H7 (cell line): ENCODE measurements at regions not wholly inside any gene's neighbourhood (a gene's known extent, or its start where the extent isn't known, plus 50 kb on each side); places are given as distances from the start of the nearest gene placed in this dataset.

Source experiments
- DNase-seq: peaks from one replicate; pipeline ENCODE4 v3.0.0; 2012
- H3K27me3 ChIP-seq: 2 replicates; pipeline ENCODE4 v1.6.0; 2011; ENCODE audit warnings: mild to moderate bottlenecking, low read length; ENCODE audit not compliant: control insufficient read depth, insufficient read depth
- H3K36me3 ChIP-seq: replicated peaks from 2 replicates; pipeline ENCODE4 v1.5.1; 2011; ENCODE audit warnings: low read length; ENCODE audit not compliant: control insufficient read depth, insufficient read depth
- H3K4me3 ChIP-seq: 2 replicates; pipeline ENCODE4 v1.5.1; 2011; ENCODE audit warnings: low read depth, mild to moderate bottlenecking, control low read depth, low read length, moderate library complexity; ENCODE audit not compliant: insufficient read depth

- no peak overlapping the region for H3K4me3 ChIP-seq
- DNase-seq: no peak
These were observed 235.6 kb downstream of the EDEM1 start for GRCh38 chr3:5423076-5423475.

GRCh38 chr3:5423523-5423922, 236.0 kb downstream of the EDEM1 start:
- no peak for DNase-seq
- Histone ChIP-seq H3K36me3 (no peaks in the 10 kb centered on the region), H3K4me3 (no peak overlapping the region), H3K27me3 (no peaks in the 10 kb centered on the region)

More at GRCh38 chr3:5423076-5423475, 235.6 kb downstream of the EDEM1 start:
- Histone ChIP-seq H3K36me3 (no peaks in the 10 kb centered on the region), H3K27me3 (no peaks in the 10 kb centered on the region)

GRCh38 chr3:5425371-5425770, 237.9 kb downstream of the EDEM1 start:
- no peaks in the 10 kb centered on the region for H3K36me3 ChIP-seq

GRCh38 chr3:5426094-5426883, 238.8 kb downstream of the EDEM1 start:
- Histone ChIP-seq H3K27me3 (no peaks in the 10 kb centered on the region), H3K36me3 (no peaks in the 10 kb centered on the region), H3K4me3 (no peak overlapping the region)
- DNase-seq: peak; percentile 64

More at GRCh38 chr3:5425371-5425770, 237.9 kb downstream of the EDEM1 start:
- Histone ChIP-seq H3K27me3 (no peaks in the 10 kb centered on the region), H3K4me3 (no peak overlapping the region)
- no peak for DNase-seq

GRCh38 chr3:5427021-5427420, 239.5 kb downstream of the EDEM1 start:
- no peak for DNase-seq
- H3K4me3 ChIP-seq: no peak overlapping the region
- no peaks in the 10 kb centered on the region for H3K27me3 ChIP-seq
- H3K36me3 ChIP-seq: no peaks in the 10 kb centered on the region

GRCh38 chr3:5427938-5428337, 240.4 kb downstream of the EDEM1 start:
- H3K27me3 ChIP-seq: no peaks in the 10 kb centered on the region
- H3K4me3 ChIP-seq: no peak overlapping the region
- H3K36me3 ChIP-seq: no peaks in the 10 kb centered on the region
- no peak for DNase-seq

GRCh38 chr3:5428607-5429516, 241.4 kb downstream of the EDEM1 start:
- no peaks in the 10 kb centered on the region for H3K27me3 ChIP-seq
- no peak for DNase-seq
- no peaks in the 10 kb centered on the region for H3K36me3 ChIP-seq
- H3K4me3 ChIP-seq: no peak overlapping the region

GRCh38 chr3:5429517-5429890, 242.0 kb downstream of the EDEM1 start:
- Histone ChIP-seq H3K36me3 (no peaks in the 10 kb centered on the region), H3K4me3 (no peak overlapping the region), H3K27me3 (no peaks in the 10 kb centered on the region)
- DNase-seq: no peak

GRCh38 chr3:5430701-5431100, 243.2 kb downstream of the EDEM1 start:
- no peaks in the 10 kb centered on the region for H3K27me3 ChIP-seq
- DNase-seq: no peak
- no peaks in the 10 kb centered on the region for H3K36me3 ChIP-seq
- H3K4me3 ChIP-seq: no peak overlapping the region

GRCh38 chr3:5431146-5431545, 243.6 kb downstream of the EDEM1 start:
- no peaks in the 10 kb centered on the region for H3K36me3 ChIP-seq
- no peak for DNase-seq
- H3K27me3 ChIP-seq: no peaks in the 10 kb centered on the region
- H3K4me3 ChIP-seq: no peak overlapping the region

- DNase-seq: no peak
- Histone ChIP-seq H3K4me3 (no peak overlapping the region), H3K36me3 (no peaks in the 10 kb centered on the region), H3K27me3 (no peaks in the 10 kb centered on the region)
These were observed 244.4 kb downstream of the EDEM1 start for GRCh38 chr3:5431811-5432378.

GRCh38 chr3:5437296-5437782, 249.8 kb downstream of the EDEM1 start:
- Histone ChIP-seq H3K4me3 (no peak overlapping the region), H3K36me3 (no peaks in the 10 kb centered on the region), H3K27me3 (no peaks in the 10 kb centered on the region)
- no peak for DNase-seq

- Histone ChIP-seq H3K36me3 (no peaks in the 10 kb centered on the region), H3K4me3 (no peak overlapping the region), H3K27me3 (no peaks in the 10 kb centered on the region)
- no peak for DNase-seq
These were observed 250.3 kb downstream of the EDEM1 start for GRCh38 chr3:5437783-5438323.

- Histone ChIP-seq H3K4me3 (no peak overlapping the region), H3K27me3 (no peaks in the 10 kb centered on the region), H3K36me3 (no peaks in the 10 kb centered on the region)
- DNase-seq: no peak
These were observed 253.9 kb downstream of the EDEM1 start for GRCh38 chr3:5441401-5441800.
